Colonic mucosa (tissue), 4 donors: ENCODE measurements at regions not wholly inside any gene's neighbourhood (a gene's known extent, or its start where the extent isn't known, plus 50 kb on each side); places are given as distances from the start of the nearest gene placed in this dataset.

Experiments used
- DNase-seq: peaks from one replicate; pipeline ENCODE4 v3.0.0-alpha.2; 2020
- H3K27ac ChIP-seq: fragments of 200-600 bp; one replicate; pipeline ENCODE4 v1.8.0; 2021
- H3K27me3 ChIP-seq: fragments of 200-600 bp; one replicate; pipeline ENCODE4 v1.8.0; 2021
- H3K36me3 ChIP-seq: fragments of 200-600 bp; one replicate; pipeline ENCODE4 v1.8.0; 2021
- H3K4me1 ChIP-seq: fragments of 200-600 bp; one replicate; pipeline ENCODE4 v1.8.0; 2021; ENCODE audit warnings: mild to moderate bottlenecking
- H3K4me3 ChIP-seq: fragments of 200-600 bp; one replicate; pipeline ENCODE4 v1.8.0; 2021
- H3K9ac ChIP-seq, 2 donors: one replicate each; pipeline ENCODE4 v1.7.0; 2013; ENCODE audit warnings: control low read depth in 2 of 2, low read depth in 2 of 2, low read length in 2 of 2
- H3K9me3 ChIP-seq: fragments of 200-600 bp; one replicate; pipeline ENCODE4 v1.8.0; 2021
- CTCF ChIP-seq: fragments of 200-600 bp; IDR thresholded peaks from one replicate; pipeline ENCODE4 v1.8.0; 2022; ENCODE audit warnings: antibody characterized with exemption, mild to moderate bottlenecking
- intact Hi-C: fragments of 100-400 bp; cut with DNase I; formaldehyde crosslinking; loops from one replicate; pipeline ENCODE4 v1.14.1; 2022
- donor health status: healthy.
- donor health status: DM: no; HTN: no; CAD: no.
- donor health status: DM: no; HTN: no; CAD: no.

GRCh38 chr10:126783806-126784557, 113.5 kb upstream of the C10orf90 start:
- H3K27me3 ChIP-seq, result no peaks in the 10 kb centered on the region
- H3K9ac ChIP-seq, result no peak overlapping the region
- no peak for DNase-seq
- no peaks in the 10 kb centered on the region for H3K4me1 ChIP-seq
- TF ChIP-seq CTCF, result no peak
- no peaks in the 10 kb centered on the region for H3K9me3 ChIP-seq
- H3K27ac ChIP-seq, result no peak overlapping the region
- intact Hi-C loops, result no loop called here
- H3K4me3 ChIP-seq, result no peak overlapping the region
- no peaks in the 10 kb centered on the region for H3K36me3 ChIP-seq

GRCh38 chr10:126787201-126787600, 116.7 kb upstream of the C10orf90 start:
- no peaks in the 10 kb centered on the region for H3K27me3 ChIP-seq
- no peak for DNase-seq
- no peak overlapping the region for H3K9ac ChIP-seq
- intact Hi-C loops, result no loop called here
- no peak overlapping the region for H3K27ac ChIP-seq
- no peak overlapping the region for H3K4me3 ChIP-seq
- TF ChIP-seq CTCF, result no peak
- no peaks in the 10 kb centered on the region for H3K36me3 ChIP-seq
- H3K4me1 ChIP-seq, result no peaks in the 10 kb centered on the region
- H3K9me3 ChIP-seq, result no peaks in the 10 kb centered on the region

- Histone ChIP-seq H3K27me3 (no peaks in the 10 kb centered on the region), H3K27ac (no peak overlapping the region), H3K4me1 (no peaks in the 10 kb centered on the region), H3K9me3 (no peaks in the 10 kb centered on the region), H3K36me3 (no peaks in the 10 kb centered on the region), H3K4me3 (no peak overlapping the region), H3K9ac (no peak overlapping the region)
- TF ChIP-seq CTCF, result no peak
- no peak for DNase-seq
- intact Hi-C loops, result no loop called here
These were observed 109.9 kb upstream of the DOCK1 start for GRCh38 chr10:126795318-126795717.

GRCh38 chr10:126798649-126799048, 106.6 kb upstream of the DOCK1 start:
- H3K4me1 ChIP-seq, result no peaks in the 10 kb centered on the region
- DNase-seq, result no peak
- H3K27ac ChIP-seq, result no peak overlapping the region
- H3K27me3 ChIP-seq, result no peaks in the 10 kb centered on the region
- no peak overlapping the region for H3K4me3 ChIP-seq
- H3K36me3 ChIP-seq, result no peaks in the 10 kb centered on the region
- intact Hi-C loops, result no loop called here
- H3K9me3 ChIP-seq, result no peaks in the 10 kb centered on the region
- no peak for TF ChIP-seq CTCF
- H3K9ac ChIP-seq, result no peak overlapping the region

GRCh38 chr10:126803394-126803793, 101.8 kb upstream of the DOCK1 start:
- no peak for DNase-seq
- no peaks in the 10 kb centered on the region for H3K4me1 ChIP-seq
- H3K27me3 ChIP-seq, result no peaks in the 10 kb centered on the region
- intact Hi-C loops, result loop anchor here (10.0 kb wide), 1 partner anchor 161 kb away; no protein-coding TSS in a partner anchor
- TF ChIP-seq CTCF, result no peak
- no peaks in the 10 kb centered on the region for H3K9me3 ChIP-seq
- H3K4me3 ChIP-seq, result no peak overlapping the region
- no peak overlapping the region for H3K27ac ChIP-seq
- no peak overlapping the region for H3K9ac ChIP-seq
- H3K36me3 ChIP-seq, result no peaks in the 10 kb centered on the region
